Activated T-helper 9 cell treated with anti-CD3 and anti-CD28 coated beads, Interleukin-2, amount 50 U/mL, for 16 hours (primary cell): ENCODE measurements at regions not wholly inside any gene's neighbourhood (a gene's known extent, or its start where the extent isn't known, plus 50 kb on each side); places are given as distances from the start of the nearest gene placed in this dataset.

ENCODE experiments used
- DNase-seq: peaks from one replicate; pipeline ENCODE4 v3.0.0-alpha.2; 2020; ENCODE audit warnings: low read depth

DNA sequence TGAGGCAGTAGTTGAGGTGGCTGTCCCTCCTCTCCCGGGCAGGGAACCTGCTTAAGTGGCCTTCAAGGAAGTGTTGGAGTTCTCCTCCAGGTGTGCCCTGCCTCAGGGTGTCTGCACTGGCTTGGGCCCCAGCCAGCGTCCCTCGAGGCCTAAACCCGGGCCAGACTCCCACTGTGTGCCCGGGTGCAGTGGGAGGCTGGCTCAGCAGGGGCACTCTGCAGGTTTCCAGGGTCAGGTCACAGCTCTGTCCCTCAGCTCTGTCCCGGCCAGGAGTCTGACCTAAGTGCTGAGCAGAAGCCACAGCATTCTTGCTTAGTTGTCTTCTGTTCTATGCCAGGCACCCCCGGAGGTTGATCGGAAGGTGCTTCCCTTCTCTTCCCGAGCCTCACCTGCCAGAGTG is 69.0 kb upstream of the OTOS start:
- DNase-seq: no peak

DNA sequence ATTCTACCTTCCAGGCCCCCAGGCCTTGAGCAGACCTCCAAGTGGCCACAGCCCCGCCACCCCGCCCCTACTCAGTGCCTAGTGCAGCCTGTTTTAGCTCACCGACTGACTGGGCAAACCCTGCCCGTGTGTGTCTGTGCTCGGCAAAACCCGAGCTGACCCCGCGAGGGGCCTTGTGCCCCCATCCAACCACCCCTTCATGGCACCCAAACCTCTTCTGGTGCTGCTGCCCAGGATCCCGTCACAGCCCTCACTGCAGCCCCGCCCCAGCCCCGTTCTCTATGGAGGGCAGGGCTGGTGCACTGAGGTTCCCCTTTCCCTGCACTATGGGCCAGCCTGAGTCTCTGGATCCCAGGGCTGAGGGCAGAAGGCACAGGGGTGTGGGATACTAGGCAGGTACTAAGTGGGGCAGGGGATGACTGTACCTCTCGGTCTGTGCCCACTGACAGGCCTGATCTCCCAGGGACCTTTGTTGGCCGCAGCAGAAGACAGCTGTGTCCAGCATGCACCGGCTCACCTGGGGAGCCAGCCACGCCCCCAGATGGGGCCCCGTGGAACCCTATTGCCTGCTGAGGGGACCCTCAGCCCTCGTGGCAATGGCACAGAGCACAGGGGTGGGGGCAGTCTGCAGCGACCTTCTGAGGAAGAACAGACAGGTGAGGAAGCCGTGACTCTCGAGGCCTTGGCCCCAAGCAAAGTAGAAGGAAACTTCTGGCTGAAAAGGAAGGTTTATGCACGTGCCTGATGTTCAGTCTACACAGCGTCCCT is 69.9 kb upstream of the OTOS start:
- no peak for DNase-seq

DNA sequence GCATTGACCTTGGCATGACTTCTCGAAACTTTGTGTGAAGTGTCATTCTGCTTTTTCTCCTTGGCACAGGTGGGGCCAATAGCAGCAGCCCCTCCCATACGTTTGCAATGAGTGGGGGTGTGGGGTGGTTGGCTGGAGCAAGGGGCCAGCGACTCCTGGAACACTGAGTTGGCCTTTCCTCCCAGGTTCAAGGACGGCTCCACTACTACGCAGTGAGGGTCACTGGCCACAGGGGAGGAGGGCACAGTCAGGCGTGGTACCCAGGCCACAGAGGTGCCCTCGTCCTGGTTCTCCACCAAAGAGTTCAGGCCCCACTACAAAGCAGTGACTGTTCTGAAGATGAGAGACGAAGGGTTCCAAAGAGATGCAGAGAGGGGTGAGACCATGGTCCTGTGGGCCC is 70.6 kb upstream of the OTOS start:
- no peak for DNase-seq

DNA sequence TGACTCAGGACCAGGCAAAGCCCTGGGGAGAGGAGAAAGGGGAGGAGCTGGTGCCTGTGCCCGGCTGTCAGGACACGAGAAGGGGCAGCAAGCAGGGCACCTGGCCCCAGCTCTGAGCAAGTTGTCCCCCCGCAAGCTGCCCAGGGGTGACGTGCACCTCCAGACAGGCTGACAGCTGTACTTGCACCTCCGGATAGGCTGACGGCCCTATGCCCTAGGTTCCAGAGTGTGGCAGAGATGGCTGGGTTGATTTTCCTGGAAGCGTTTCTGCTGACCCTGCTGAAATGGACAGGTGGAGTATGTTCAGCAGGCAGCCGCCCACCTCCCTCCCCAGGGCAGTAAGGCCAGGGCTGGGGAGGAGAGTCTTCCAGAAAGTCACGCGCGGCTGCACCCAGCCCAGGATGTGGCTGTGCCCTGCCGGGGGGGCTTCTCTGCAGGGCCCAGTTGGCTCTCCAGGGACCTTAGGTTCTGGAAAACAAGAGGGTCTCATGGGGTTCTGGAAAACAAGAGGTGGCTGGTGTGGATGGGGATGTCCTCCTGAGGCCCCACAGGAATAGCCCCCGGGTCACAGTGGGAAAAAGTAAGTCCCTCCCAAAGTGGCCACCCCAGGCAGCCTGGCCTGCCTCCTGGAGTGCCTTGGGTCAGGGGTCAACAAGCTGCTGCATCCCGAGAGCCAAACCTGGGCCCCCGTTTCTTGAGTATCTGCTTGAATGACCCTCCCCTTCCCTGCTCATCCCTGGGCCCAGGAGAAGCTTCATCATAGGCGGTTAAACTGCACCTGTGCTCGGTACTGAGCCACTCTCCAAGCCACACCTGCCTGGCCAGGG is 71.4 kb upstream of the OTOS start:
- DNase-seq: no peak

DNA sequence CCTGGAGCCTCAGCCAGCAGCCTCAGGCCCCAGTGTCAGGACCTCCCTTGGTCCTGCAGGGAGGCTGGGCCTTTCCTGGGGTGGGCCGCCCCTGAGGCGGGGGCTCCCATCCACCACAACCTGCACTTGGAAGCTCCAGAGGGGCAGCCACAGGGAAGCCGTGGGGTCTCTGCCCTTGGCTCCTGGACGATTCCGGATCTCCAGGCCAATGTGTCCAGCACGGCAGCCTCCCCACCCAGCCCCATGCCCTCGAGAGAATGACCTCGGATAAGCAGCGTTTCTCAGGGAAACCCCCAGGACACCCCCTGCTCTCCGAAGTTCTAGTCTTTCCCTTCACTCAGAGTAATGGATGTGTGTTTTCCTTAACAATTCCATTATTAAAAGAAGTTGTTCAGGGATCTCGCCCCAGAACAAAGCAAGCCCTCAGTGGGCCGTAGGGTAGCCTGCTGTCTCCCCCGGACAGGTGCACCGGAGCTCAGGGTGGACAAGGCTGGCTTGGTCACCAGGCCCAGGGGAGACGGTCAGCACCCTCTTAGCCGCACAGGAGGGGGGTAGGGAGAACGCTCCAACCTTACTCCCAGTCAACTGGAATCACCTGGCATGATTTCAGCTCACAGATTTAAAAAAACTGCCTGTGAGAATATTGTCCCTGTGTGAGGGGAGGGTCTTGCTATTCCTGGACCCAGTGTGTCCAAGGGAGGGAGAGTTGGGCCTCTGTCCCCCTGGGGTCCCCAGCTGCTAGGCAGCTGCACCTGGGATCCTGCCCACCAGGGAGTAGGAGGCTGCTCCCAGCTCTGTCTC is 72.2 kb upstream of the OTOS start:
- no peak for DNase-seq

DNA sequence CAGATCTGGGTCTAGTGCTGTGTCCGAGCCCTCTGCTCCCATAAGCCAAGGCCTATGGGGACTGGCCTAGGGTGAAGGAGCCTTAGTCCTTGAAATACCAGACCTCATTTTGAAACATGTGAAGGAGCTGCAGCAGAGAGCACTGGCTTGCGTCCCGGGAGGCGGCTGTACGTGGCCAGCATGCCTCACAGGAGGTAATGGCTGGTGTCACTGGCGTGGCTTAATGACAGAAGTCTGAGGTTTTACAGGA is 72.7 kb upstream of the OTOS start:
- no peak for DNase-seq

DNA sequence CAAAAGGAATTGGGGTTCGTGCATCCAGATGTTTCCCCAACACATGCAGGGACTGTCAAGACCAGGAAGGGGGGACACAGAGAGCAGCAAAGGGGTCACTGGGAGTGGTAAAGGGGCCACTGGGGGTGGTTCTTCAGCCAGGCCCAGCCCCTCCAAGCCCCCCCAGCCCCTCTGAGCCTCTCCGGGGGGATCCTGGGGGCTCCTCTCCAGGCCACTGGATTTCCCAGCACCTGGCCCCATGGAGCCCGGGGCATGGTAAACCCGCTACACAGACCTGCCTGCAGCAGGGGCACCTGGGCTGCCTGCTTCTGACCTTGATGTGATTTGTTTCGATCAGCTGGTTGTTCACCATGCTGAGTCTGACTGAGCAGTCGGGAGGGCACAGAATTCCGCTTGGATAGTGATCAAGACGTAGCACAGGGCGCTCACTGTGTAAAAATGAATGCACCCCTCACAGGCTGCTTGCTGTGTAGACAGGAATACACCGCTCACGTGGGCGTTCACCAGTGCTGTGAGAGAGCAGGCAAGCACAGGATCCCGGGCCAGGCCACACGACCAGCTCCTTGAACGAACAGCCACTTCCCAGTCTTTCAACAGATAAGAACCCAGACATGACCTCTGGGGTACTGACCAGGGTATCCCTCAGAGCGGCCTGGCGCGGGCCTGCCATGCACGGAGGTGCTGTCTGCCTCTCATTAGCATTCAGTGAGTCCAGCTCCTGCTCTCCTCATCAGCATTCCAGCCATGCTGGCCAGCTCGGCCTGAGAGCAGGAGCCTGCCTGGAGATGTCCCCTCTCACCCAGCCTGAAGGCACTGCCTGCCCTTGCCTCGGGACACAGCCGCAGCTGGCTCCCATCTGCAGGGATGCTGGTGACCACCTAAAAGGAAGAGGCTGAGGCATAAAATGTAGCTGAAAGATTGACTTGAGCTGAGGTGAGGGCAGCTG is 73.3 kb upstream of the OTOS start:
- DNase-seq: no peak

DNA sequence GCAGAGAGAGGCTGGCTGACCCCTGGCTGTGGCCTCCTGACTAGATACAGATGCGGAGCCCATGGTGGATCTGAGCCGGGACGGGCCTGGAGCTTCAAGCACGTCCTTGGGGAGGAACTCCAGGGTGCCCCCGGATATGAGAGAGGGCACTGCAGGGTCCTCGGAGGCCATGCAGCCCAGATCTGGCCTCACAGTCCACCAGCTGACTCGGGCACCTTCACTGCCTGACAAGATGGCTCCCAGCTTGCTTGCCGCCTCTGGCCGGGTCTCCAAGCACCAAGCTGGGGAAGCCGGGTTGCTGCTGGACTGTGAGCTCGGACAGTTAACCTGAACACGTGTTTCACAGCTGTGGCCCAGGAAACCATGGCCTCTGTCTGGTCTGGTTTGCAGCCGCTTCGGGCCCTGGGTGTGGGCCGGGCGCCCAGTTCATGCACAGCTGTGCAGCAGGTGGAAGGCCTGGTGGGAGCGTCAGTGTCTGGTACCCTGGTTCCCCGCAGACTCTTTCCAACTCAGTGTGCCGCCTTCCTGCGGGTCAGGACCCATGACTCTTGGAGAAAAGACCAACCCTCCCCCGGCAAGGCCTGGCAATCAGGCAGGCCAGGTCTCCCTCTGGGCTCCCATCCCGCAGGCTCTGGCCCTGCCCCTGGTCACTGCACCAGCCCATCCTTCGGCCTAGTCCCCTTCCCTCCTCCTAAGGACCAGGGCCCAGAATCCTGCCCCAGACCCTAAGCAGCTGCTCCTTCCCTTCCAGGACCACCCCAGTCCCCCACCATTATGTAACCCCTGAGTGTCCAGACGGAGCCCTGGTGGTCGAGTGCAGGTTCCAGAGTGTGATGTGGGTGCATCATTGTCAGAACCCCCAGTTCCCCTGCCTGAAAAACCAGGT is 74.6 kb upstream of the OTOS start:
- no peak for DNase-seq

DNA sequence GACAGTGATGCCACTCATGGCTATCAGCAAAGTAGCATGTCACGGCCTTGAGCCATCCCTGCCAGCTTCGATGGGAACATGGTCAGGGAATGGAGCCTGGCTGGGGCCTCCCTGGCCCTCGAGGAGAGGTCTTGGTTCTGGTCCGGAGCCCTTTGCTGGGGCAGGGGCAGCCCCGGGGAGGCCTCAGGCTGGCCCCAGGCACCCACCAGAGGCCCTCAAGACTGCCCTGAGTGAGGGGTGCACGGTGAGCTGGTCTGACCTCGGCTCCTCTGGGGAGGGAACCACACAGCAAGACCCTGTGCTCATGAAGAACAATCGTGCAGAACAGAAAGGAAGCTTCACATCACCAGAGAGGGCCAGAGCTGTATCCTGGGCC is 75.2 kb upstream of the OTOS start:
- no peak for DNase-seq

DNA sequence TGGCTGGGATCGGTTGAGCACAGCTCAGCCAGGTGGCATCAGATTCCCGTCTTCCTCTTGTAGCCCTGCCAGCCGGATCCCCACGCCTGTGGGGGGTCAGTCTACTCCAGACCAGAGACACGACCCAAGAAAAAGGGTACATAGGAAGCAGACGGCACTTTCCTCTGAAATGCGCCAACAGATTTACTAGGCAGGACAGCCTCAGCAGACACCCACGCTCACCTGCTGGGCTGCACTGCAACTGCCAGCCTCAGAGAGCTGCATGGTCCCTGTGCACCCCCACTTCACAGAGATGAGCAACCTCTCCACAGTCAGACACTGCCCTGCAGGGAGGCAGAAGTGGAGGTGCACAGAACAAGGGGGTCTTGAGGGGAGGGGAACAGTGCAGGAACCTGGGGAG is 75.7 kb upstream of the OTOS start:
- no peak for DNase-seq

DNA sequence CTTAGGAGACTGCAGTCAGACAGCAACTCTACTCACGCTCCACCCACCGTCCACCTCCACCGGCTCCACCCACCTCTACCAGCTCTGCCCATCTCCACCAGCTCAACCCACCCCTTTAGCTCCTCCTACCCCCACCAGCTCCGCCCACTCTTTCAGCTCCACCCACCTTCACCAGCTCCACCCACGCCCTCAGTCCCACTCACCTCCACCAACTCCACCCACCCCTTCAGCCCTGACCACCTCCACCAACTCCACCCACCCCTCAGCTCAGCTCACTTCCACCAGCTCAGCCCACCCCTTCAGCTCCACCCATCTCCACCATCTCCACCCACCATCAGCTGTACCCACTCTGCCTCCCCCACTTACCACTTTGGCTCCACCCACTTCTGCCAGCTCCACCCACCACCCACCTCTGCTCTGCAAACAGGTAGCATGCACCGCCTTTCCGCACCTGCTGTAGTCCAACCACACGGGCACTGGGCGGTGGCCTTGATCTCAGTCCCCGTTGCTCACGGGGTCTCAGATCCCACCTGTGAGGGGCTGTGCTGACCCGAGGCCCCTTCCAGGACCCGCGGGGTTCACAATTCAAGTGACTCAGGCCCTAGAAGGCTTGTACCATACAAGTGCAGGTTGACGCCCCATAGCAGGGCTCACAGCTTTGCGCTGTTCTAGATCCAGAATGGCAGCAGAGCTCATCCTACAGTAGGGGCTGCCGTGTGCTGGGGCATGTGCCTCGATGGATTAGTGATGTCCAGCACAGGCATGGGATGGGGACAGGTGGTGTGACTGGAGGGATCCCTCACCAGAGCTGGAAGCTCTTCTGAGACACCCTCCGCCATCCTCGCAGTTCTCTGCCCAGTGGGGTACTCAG is 77.2 kb upstream of the OTOS start:
- no peak for DNase-seq

DNA sequence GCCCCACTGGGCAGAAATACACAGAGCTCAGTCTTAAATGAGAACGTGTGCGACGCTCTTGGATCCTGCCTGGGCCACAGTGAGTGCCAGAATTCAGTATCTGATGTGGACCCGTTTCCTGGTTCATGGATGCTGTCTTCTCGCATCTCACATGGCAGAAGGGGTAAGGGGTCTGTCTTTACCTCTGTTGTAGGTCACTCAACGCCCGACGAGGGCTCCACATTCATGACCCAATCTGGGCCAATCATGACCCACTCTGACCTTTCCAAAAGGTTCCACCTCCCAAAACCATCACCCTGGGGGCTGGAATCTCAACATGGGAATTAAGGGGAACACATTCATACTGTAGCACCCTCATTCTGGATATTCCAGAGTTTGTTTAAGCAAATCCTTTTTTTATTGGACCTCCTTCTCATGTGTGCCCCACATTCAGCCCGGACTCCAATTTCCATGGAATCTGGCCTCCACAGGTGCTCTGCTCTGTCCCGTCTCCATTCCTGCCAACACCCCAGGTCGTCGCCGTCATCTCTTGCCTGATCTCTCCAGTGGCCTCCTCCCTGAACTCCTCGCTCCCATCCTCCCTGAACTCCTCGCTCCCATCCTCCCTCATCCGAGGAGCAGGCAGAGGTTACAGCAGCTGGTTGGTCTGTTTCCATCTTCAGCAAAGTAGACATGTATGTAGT is 78.9 kb upstream of the OTOS start:
- DNase-seq: no peak

DNA sequence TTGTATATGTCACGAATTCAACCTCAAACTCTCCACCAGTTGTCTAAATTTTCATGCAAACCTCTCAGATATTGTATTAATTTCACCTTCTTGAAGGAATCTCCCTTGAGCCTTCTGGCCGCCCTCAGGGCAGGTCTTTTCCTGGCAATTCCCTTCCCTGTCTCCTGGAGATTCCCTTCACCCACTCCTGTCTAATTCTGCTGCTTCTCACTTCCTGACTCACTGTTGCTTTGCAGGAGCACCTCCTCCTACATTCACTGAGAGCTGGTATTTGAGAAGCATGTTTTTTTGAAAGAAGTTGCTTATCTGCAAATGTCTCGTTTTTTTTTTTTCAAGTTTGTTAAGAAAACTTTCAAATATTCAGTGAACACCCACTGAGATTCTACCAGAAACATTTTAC is 79.9 kb upstream of the OTOS start:
- no peak for DNase-seq

DNA sequence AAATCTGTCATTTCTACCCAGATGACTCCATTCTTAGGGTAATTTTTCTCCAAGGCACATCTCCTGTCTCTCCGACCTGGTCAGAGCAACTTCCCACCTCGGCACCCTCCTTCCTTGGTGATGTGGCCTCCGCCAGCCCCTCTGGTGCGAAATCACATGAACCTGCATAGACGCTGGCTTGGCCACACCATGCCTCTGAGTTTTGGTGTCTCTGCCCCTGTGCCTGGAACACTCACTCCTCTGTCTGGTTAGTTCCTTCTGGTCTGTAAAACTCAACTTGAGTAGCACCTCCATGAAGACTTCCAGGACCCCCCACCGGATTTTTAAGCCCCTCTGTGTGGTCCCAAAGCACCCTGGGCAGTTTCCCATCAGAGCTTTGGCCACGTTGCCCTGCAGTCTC is 83.2 kb upstream of the OTOS start:
- no peak for DNase-seq

DNA sequence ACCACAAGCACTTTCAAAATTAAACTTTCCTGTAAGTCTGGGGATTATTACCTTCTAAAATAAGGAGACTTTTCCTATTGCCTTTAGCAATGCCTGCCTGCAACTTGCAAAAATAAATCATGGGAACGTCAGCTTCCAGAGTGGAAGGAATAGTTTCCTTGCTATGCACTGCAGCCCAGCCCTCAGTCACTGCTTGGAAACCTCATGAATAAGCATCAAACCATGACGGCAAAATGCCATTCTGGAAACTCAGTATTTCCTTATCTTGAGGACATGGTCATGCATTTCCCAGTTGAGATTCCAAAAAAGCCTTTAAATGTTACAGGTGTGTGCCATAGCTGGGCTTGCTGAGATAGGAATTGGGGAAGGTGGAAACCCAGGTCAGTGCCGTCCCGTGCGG is 84.2 kb upstream of the OTOS start:
- DNase-seq: no peak

DNA sequence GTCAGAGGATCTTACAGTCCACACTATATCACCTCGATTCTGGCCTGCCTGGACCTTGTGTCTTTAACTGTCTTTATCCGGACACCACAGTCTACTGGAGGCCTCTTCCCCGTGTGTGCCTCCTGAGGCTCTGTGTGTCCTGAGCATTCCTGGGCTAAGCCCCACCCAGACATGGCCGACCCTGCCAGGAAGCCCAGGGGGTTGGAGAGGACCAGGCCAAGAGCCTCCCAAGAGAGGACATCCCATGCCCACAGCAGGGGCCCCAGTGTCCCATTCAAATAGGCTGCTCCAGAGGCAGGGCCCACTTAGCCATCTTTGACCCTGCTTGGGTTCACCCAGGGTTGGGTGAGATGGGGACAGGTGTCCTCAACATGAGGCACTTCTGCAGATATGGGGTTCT is 84.7 kb upstream of the OTOS start:
- no peak for DNase-seq

DNA sequence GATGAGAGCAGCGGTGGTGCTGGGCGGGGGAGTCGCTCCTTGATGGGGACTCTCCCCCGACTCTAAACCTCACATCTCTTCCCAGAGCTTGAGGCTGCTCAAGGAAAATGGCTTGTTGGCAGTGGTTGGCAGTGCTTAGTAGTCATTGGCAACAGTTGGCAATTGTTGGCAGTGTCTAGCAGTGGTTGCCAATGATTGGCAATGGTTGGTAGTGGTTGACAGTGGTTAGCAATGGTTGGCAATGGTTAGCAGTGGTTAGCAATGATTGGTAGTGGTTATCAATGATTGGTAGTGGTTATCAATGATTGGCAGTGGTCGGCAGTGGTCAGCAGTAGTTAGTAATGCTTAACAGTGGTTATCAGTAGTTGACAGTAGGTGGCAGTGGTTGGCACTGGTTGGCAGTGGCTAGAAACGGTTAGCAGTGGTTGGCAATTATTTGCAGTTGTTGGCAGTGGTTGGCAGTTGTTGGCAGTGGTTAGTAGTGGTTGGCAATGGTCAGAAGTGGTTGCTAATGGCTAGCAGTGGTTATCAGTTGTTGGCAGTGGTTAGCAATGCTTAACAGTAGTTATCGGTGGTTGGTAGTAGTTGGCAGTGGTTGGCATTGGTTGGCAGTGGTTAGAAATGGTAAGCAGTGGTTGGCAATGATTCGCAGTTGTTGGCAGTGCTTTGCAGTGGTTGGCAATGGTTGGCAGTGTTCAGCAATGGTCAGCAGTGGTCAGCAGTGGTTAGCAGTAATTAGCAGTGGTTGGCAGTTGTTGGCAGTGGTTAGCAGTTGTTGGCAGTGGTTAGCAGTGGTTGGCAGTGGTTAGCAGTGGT is 85.4 kb upstream of the OTOS start:
- no peak for DNase-seq

DNA sequence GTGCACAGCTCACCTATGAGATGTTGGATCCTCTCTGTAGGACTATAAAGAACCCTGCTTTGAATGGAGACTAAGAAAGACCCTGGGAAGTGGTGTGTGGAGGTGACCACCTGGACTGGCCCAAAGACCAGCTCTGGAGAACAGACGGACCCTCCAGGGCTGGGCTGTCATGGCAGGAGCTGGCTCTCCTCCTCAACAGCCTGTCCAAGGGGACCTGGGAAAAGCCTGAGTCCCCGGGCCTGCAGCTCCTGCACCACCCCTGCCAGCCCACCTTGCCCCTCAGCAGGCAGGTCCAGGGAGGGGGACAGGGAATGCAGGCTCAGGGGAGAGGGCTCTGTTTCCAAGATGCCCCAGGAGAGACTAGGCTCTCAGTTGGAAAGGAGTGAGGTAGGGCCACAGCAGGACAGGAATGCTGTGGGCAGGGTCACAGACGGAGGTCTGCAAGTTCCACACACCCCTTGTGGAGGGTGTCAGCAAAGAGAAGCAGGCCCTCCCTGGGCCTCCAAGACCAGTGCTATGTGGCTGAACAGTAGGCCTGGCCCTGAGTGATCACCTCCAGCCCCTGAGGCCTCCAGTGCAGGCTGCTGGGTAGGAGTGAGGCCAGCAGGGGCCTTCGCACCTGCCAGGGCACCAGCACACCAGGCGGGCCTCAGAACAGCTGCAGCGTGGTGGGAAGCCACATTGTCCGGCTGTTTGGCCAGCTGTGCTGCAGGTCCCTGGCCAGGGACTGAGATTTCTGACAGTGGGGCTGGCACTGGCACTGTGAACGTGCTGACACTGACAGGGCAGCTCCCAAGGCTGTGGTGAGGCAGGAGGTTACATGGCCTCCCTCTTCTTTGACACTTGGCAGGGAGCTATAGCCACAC is 86.4 kb upstream of the OTOS start:
- no peak for DNase-seq
